H1 (cell line): ENCODE measurements at regions not wholly inside any gene's neighbourhood (a gene's known extent, or its start where the extent isn't known, plus 50 kb on each side); places are given as distances from the start of the nearest gene placed in this dataset.

ENCODE experiments used
- CTCF ChIA-PET: fragments of 300-600 bp; sonication (Branson Sonifier 250); formaldehyde crosslinking; loops from one replicate; lab custom pipeline; 2021; ENCODE audit not compliant: partially characterized antibody; lab: Charles Lee
- POLR2A ChIA-PET: fragments of 300-600 bp; sonication (Branson Sonifier 250); formaldehyde crosslinking; loops from one replicate; lab custom pipeline; 2021; ENCODE audit warnings: inconsistent platforms; ENCODE audit not compliant: partially characterized antibody; lab: Charles Lee
- DNase-seq, 2 experiments: peaks; one replicate each; pipeline versions ENCODE4 v3.0.0 to v3.0.0-alpha.2; 2010 to 2022; ENCODE audit warnings: low spot score in 2 of 2, low read depth in 1 of 2, mixed read lengths in 1 of 2
- FAIRE-seq: peaks from 2 replicates; lab custom pipeline; 2011; peaks lifted over from hg19 to GRCh38; lab: Jason Lieb, UNC
- H2AFZ ChIP-seq: 2 replicates; pipeline ENCODE4 v1.8.1; 2012; ENCODE audit warnings: low read length, inconsistent platforms
- H2AK5ac ChIP-seq: 2 replicates; pipeline ENCODE4 v1.6.1; 2013; ENCODE audit warnings: low read depth, low read length
- H2BK120ac ChIP-seq: replicated peaks from 2 replicates; pipeline ENCODE3; 2013; ENCODE audit warnings: low read depth, low read length, inconsistent platforms
- H2BK12ac ChIP-seq: 2 replicates; pipeline ENCODE4 v1.6.1; 2013; ENCODE audit warnings: low read depth, low read length
- H2BK15ac ChIP-seq: 2 replicates; pipeline ENCODE4 v1.6.1; 2013; ENCODE audit warnings: low read length
- H2BK20ac ChIP-seq: 2 replicates; pipeline ENCODE4 v1.6.1; 2013; ENCODE audit warnings: low read length
- H2BK5ac ChIP-seq: 2 replicates; pipeline ENCODE4 v1.6.1; 2013; ENCODE audit warnings: low read depth, low read length
- H3K14ac ChIP-seq: 2 replicates; pipeline ENCODE4 v1.6.1; 2013; ENCODE audit warnings: inconsistent platforms; ENCODE audit not compliant: insufficient read length
- H3K18ac ChIP-seq: 2 replicates; pipeline ENCODE4 v1.6.1; 2013; ENCODE audit warnings: low read length; ENCODE audit errors: extremely low read depth
- H3K23ac ChIP-seq: 2 replicates; pipeline ENCODE4 v1.6.1; 2013; ENCODE audit warnings: inconsistent platforms; ENCODE audit not compliant: insufficient read length
- H3K23me2 ChIP-seq: 2 replicates; pipeline ENCODE4 v1.6.1; 2013; ENCODE audit warnings: low read depth, low read length
- H3K27ac ChIP-seq: 2 replicates; pipeline ENCODE4 v1.6.1; 2011; ENCODE audit warnings: low read depth, low read length, inconsistent platforms
- H3K27me3 ChIP-seq, 4 experiments: replicated peaks in 1 of 4; 1 replicate in 1 of 4; 2 replicates in 3 of 4; pipeline versions ENCODE4 v1.6.1 to v1.8.1; 2011 to 2013; ENCODE audit warnings: low read length in 3 of 4, mild to moderate bottlenecking in 3 of 4, inconsistent platforms in 2 of 4, mixed read lengths in 2 of 4, moderate library complexity in 1 of 4; ENCODE audit not compliant: control insufficient read depth in 3 of 4, insufficient read depth in 3 of 4; ENCODE audit errors: extremely low read depth in 1 of 4
- H3K36me3 ChIP-seq, 4 experiments: 2 replicates each; pipeline versions ENCODE4 v1.6.1 to v1.8.1; 2011 to 2013; ENCODE audit warnings: mild to moderate bottlenecking in 4 of 4, low read length in 3 of 4, moderate library complexity in 2 of 4, control low read depth in 1 of 4, inconsistent platforms in 1 of 4; ENCODE audit not compliant: insufficient read depth in 4 of 4, control insufficient read depth in 2 of 4
- H3K4ac ChIP-seq: replicated peaks from 2 replicates; pipeline ENCODE3; 2013; ENCODE audit warnings: low read length, low read depth, mixed read lengths, inconsistent platforms; ENCODE audit not compliant: insufficient read length
- H3K4me1 ChIP-seq, 4 experiments: replicated peaks in 1 of 4; 1 replicate in 1 of 4; 2 replicates in 3 of 4; pipeline versions ENCODE4 v1.6.1 to v1.8.1; 2011 to 2013; ENCODE audit warnings: low read length in 3 of 4, inconsistent platforms in 2 of 4, mixed read lengths in 1 of 4; ENCODE audit not compliant: insufficient read depth in 4 of 4, control insufficient read depth in 3 of 4
- H3K4me2 ChIP-seq, 2 experiments: 2 replicates each; pipeline versions ENCODE4 v1.6.1 to v1.8.1; 2011 to 2013; ENCODE audit warnings: low read depth in 2 of 2, low read length in 2 of 2, control low read depth in 1 of 2, inconsistent platforms in 1 of 2, mild to moderate bottlenecking in 1 of 2; ENCODE audit not compliant: insufficient read depth in 1 of 2
- H3K4me3 ChIP-seq, 4 experiments: fragments of 200-600, 300-600 bp in 1 of 4; sonication (generic), shearing (Covaris generic), sonication (Bioruptor Twin) in 1 of 4; 2 replicates each; pipeline versions ENCODE4 v1.5.1 to v1.8.1; 2011 to 2016; ENCODE audit warnings: low read length in 4 of 4, low read depth in 3 of 4, control low read depth in 2 of 4, inconsistent platforms in 2 of 4, mild to moderate bottlenecking in 2 of 4, mixed read lengths in 1 of 4, moderate library complexity in 1 of 4; ENCODE audit not compliant: insufficient read depth in 2 of 4; ENCODE audit errors: extremely low read depth in 1 of 4
- H3K56ac ChIP-seq: replicated peaks from 2 replicates; pipeline ENCODE3; 2013; ENCODE audit warnings: low read depth, mild to moderate bottlenecking, mixed read lengths, low read length, inconsistent platforms; ENCODE audit not compliant: insufficient read length
- H3K79me1 ChIP-seq: 2 replicates; pipeline ENCODE4 v1.6.1; 2013; ENCODE audit warnings: low read depth, low read length, control low read depth
- H3K79me2 ChIP-seq, 2 experiments: 2 replicates each; pipeline versions ENCODE4 v1.6.1 to v1.8.1; 2012 to 2013; ENCODE audit warnings: low read length in 2 of 2, mild to moderate bottlenecking in 2 of 2, inconsistent platforms in 1 of 2; ENCODE audit not compliant: insufficient read depth in 2 of 2, control insufficient read depth in 1 of 2
- H3K9ac ChIP-seq, 4 experiments: replicated peaks in 1 of 4; 1 replicate in 1 of 4; 2 replicates in 3 of 4; pipeline versions ENCODE4 v1.6.1 to v1.8.1; 2011 to 2013; ENCODE audit warnings: low read depth in 3 of 4, low read length in 3 of 4, control low read depth in 2 of 4, mild to moderate bottlenecking in 2 of 4, moderate library complexity in 2 of 4, inconsistent platforms in 1 of 4; ENCODE audit errors: extremely low read depth in 1 of 4
- H3K9me3 ChIP-seq, 2 experiments: 2 replicates each; pipeline versions ENCODE4 v1.6.1 to v1.8.1; 2012 to 2013; ENCODE audit warnings: mild to moderate bottlenecking in 2 of 2, moderate library complexity in 2 of 2, control low read depth in 1 of 2, inconsistent platforms in 1 of 2, low read depth in 1 of 2, low read length in 1 of 2, mixed read lengths in 1 of 2; ENCODE audit not compliant: insufficient read depth in 2 of 2
- H4K20me1 ChIP-seq, 2 experiments: replicated peaks in 1 of 2; 2 replicates each; pipeline versions ENCODE3 to v1.8.1; 2011 to 2013; ENCODE audit warnings: inconsistent platforms in 2 of 2, low read length in 2 of 2, mild to moderate bottlenecking in 1 of 2; ENCODE audit not compliant: insufficient read depth in 2 of 2, control insufficient read depth in 1 of 2
- H4K5ac ChIP-seq: 2 replicates; pipeline ENCODE4 v1.6.1; 2013; ENCODE audit warnings: low read length, low read depth, mixed read lengths, inconsistent platforms; ENCODE audit not compliant: insufficient read length
- H4K8ac ChIP-seq: 2 replicates; pipeline ENCODE4 v1.8.0; 2013; ENCODE audit warnings: mild to moderate bottlenecking, moderate library complexity, low read length, inconsistent platforms; ENCODE audit not compliant: insufficient read depth; ENCODE audit errors: extremely low read depth
- H4K91ac ChIP-seq: replicated peaks from 2 replicates; pipeline ENCODE3; 2013; ENCODE audit warnings: low read length, mixed read lengths, inconsistent platforms; ENCODE audit not compliant: insufficient read length
- ASH2L ChIP-seq: fragments of 200-600, 300-600 bp; sonication (generic); IDR thresholded peaks from one replicate; pipeline ENCODE4 v1.7.1; 2017; ENCODE audit warnings: low read length
- BACH1 ChIP-seq: IDR thresholded peaks from 2 replicates; pipeline ENCODE4 v1.6.1; 2012; ENCODE audit warnings: low read length, improper control_type of control experiment
- BCL11A ChIP-seq, 2 experiments: IDR thresholded peaks; one replicate each; pipeline ENCODE4 v1.6.1; 2011; ENCODE audit warnings: low read depth in 2 of 2, low read length in 2 of 2, mild to moderate bottlenecking in 2 of 2
- CBX5 ChIP-seq: fragments of 300-800, 300-1000 bp; sonication (generic); IDR thresholded peaks from 2 replicates; pipeline ENCODE4 v1.7.1; 2016; ENCODE audit warnings: antibody characterized with exemption, low read length, low read depth
- GABPA ChIP-seq: IDR thresholded peaks from 2 replicates; pipeline ENCODE4 v1.6.1; 2011; ENCODE audit warnings: mild to moderate bottlenecking, low read length, moderate library complexity, borderline replicate concordance; ENCODE audit not compliant: insufficient read depth
- KDM4A ChIP-seq: IDR thresholded peaks from one replicate; pipeline ENCODE4 v1.7.1; 2012; ENCODE audit warnings: low read depth, mild to moderate bottlenecking, moderate library complexity, low read length, inconsistent platforms; ENCODE audit not compliant: severe bottlenecking
- NANOG ChIP-seq: IDR thresholded peaks from 2 replicates; pipeline ENCODE4 v1.6.1; 2011; ENCODE audit warnings: low read length, low read depth, mild to moderate bottlenecking, inconsistent platforms; ENCODE audit not compliant: insufficient read depth, poor library complexity, severe bottlenecking
- PHF8 ChIP-seq: fragments of 200-600 bp; sonication (generic); conservative IDR thresholded peaks from 2 replicates; pipeline ENCODE4 v1.7.1; 2012; ENCODE audit warnings: low read depth, mild to moderate bottlenecking, inconsistent platforms, low read length, moderate library complexity
- SAP30 ChIP-seq: fragments of 300-600 bp; sonication (generic); IDR thresholded peaks from 2 replicates; pipeline ENCODE4 v1.7.1; 2012; ENCODE audit warnings: low read length, moderate library complexity, mild to moderate bottlenecking, inconsistent platforms; ENCODE audit not compliant: insufficient read depth, insufficient replicate concordance
- SIX5 ChIP-seq: IDR thresholded peaks from 2 replicates; pipeline ENCODE4 v1.6.1; 2011; ENCODE audit warnings: mild to moderate bottlenecking, low read depth, low read length
- TAF1 ChIP-seq: IDR thresholded peaks from 2 replicates; pipeline ENCODE4 v1.6.1; 2011; ENCODE audit warnings: mild to moderate bottlenecking, low read depth, low read length
- WGBS, 2 experiments: shearing (Covaris generic) in 1 of 2; methylation state at CpG; one replicate each; pipeline versions ENCODE4 v1.1.6 to v1.1.7; 2013 to 2015; ENCODE audit warnings: low lambda C conversion rate in 2 of 2, mixed read lengths in 2 of 2, inconsistent platforms in 1 of 2, low coverage in 1 of 2, missing lambda C conversion rate in 1 of 2; ENCODE audit not compliant: insufficient replicate concordance in 2 of 2, insufficient coverage in 1 of 2, insufficient read length in 1 of 2; ENCODE audit errors: extremely low coverage in 1 of 2, missing lambda C conversion rate in 1 of 2; 5-methylcytosine and 5-hydroxymethylcytosine counted together

DNA sequence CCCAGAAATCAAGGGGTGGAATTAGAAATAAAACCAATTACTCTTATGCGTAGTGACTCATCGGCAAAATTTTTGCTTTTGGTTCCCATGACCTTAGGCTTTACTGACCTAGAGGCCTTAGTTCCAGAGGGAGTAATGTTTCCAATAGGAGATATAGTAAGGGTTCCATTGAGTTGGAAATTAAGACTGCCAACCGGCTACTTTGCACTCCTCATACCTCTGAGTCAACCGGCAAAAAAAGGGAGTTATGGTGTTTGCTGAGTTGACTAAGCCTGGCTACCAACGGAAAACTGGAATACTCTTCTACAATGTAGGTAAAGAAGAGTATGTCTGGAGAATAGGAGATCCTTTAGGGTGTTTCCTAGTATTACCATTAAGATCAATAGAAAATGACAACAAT, 919.8 kb downstream of the CENPC start:
- Histone ChIP-seq H2BK120ac (no peak overlapping the region), H3K14ac (no peak overlapping the region), H2BK12ac (no peak overlapping the region), H3K4me2 (no peak overlapping the region)
- CTCF ChIA-PET = no interaction called here
- TF ChIP-seq ASH2L (no peak), NANOG (no peak), PHF8 (no peak), SIX5 (no peak), KDM4A (no peak), SAP30 (no peak), TAF1 (no peak), GABPA (no peak), BACH1 (no peak), CBX5 (no peak), BCL11A (IDR thresholded peaks at IDR 0.05; ENCODE audit: low read depth in 2 of 2, low read length in 2 of 2) (no peak)
- TF ChIP-seq, all 59 proteins: peak for 0
- no peaks in the 10 kb centered on the region for H3K9me3 ChIP-seq
- H3K4ac ChIP-seq = no peak overlapping the region
- no peak overlapping the region for H3K18ac ChIP-seq
- no peak overlapping the region for H3K27ac ChIP-seq
- H2BK5ac ChIP-seq = no peak overlapping the region
- H3K4me1 ChIP-seq = no peaks in the 10 kb centered on the region
- no peak overlapping the region for H3K9ac ChIP-seq
- no peak overlapping the region for H4K8ac ChIP-seq
- no peak overlapping the region for H2BK15ac ChIP-seq
- no peak overlapping the region for H2BK20ac ChIP-seq
- H3K4me3 ChIP-seq = no peak overlapping the region
- no peaks in the 10 kb centered on the region for H4K20me1 ChIP-seq
- no peak overlapping the region for H4K5ac ChIP-seq
- H3K27me3 ChIP-seq = no peaks in the 10 kb centered on the region
- H3K56ac ChIP-seq = no peak overlapping the region
- H3K79me2 ChIP-seq = no peaks in the 10 kb centered on the region
- FAIRE-seq (no peak), DNase-seq (no peak)
- no peaks in the 10 kb centered on the region for H3K79me1 ChIP-seq
- H3K23ac ChIP-seq = no peak overlapping the region
- no peak overlapping the region for H4K91ac ChIP-seq
- POLR2A ChIA-PET = no interaction called here
- H3K23me2 ChIP-seq = no peaks in the 10 kb centered on the region; the same call in 1 of the 2 replicates
- WGBS, 2 experiments = 92% methylated on average over 5 of the region's 5 CpGs; no CpG with 5 or more reads in 1 of the 2 experiments
- no peaks in the 10 kb centered on the region for H3K36me3 ChIP-seq
- no peak overlapping the region for H2AK5ac ChIP-seq
- H2AFZ ChIP-seq = no peak overlapping the region
